CD4-positive, CD25-positive, alpha-beta regulatory T cell (primary cell): ENCODE measurements at regions not wholly inside any gene's neighbourhood (a gene's known extent, or its start where the extent isn't known, plus 50 kb on each side); places are given as distances from the start of the nearest gene placed in this dataset.

Experiments used
- ATAC-seq, 2 donors: fragments of 150-1000 bp; cut with Tn5 transposase; one replicate each; pipeline ENCODE4 v1.10.0; 2021; ENCODE audit warnings: low read depth in 2 of 2, moderate number of reproducible peaks in 2 of 2, moderate library complexity in 1 of 2
- DNase-seq, 3 donors: peaks; one replicate each; pipeline versions ENCODE4 v3.0.0 to v3.0.0-alpha.2; 2012 to 2022; ENCODE audit warnings: mixed read lengths in 1 of 3
- H3K27ac ChIP-seq: one replicate; pipeline ENCODE4 v1.7.0; 2013; ENCODE audit warnings: mild to moderate bottlenecking, low read length; ENCODE audit not compliant: insufficient read depth, poor library complexity, severe bottlenecking
- H3K27me3 ChIP-seq: one replicate; pipeline ENCODE4 v1.7.0; 2013; ENCODE audit warnings: low read length; ENCODE audit not compliant: control insufficient read depth, insufficient read depth
- H3K36me3 ChIP-seq: one replicate; pipeline ENCODE4 v1.7.0; 2013; ENCODE audit warnings: mild to moderate bottlenecking, low read length, moderate library complexity; ENCODE audit not compliant: control insufficient read depth, insufficient read depth
- H3K4me1 ChIP-seq: 2 replicates; pipeline ENCODE4 v1.7.0; 2013; ENCODE audit warnings: mild to moderate bottlenecking, low read length; ENCODE audit not compliant: insufficient read depth, control insufficient read depth, poor library complexity, severe bottlenecking
- H3K4me3 ChIP-seq: one replicate; pipeline ENCODE4 v1.7.0; 2013; ENCODE audit warnings: low read depth, mild to moderate bottlenecking, low read length, moderate library complexity
- H3K9me3 ChIP-seq, 2 experiments: 1 replicate in 1 of 2; 2 replicates in 1 of 2; pipeline ENCODE4 v1.7.0; 2013; ENCODE audit warnings: low read length in 2 of 2, mild to moderate bottlenecking in 1 of 2, moderate library complexity in 1 of 2; ENCODE audit not compliant: control insufficient read depth in 2 of 2
- H3K27ac Mint-ChIP-seq, 3 donors: one replicate each; pipeline ENCODE4 v1.8.0; 2020 to 2022; ENCODE audit warnings: mild to moderate bottlenecking in 3 of 3, mixed read lengths in 3 of 3, moderate library complexity in 2 of 3
- H3K27me3 Mint-ChIP-seq: one replicate; pipeline ENCODE4 v1.8.0; 2022; ENCODE audit warnings: mild to moderate bottlenecking, mixed read lengths
- H3K36me3 Mint-ChIP-seq: one replicate; pipeline ENCODE4 v1.8.0; 2020; ENCODE audit warnings: mixed read lengths
- H3K4me1 Mint-ChIP-seq, 4 donors: one replicate each; pipeline ENCODE4 v1.8.0; 2020 to 2022; ENCODE audit warnings: mixed read lengths in 4 of 4, mild to moderate bottlenecking in 1 of 4
- H3K4me3 Mint-ChIP-seq, 4 donors: one replicate each; pipeline ENCODE4 v1.8.0; 2020 to 2022; ENCODE audit warnings: mild to moderate bottlenecking in 4 of 4, mixed read lengths in 4 of 4, moderate library complexity in 3 of 4
- H3K9me3 Mint-ChIP-seq, 7 donors: one replicate each; pipeline ENCODE4 v1.8.0; 2020 to 2022; ENCODE audit warnings: mixed read lengths in 7 of 7, mild to moderate bottlenecking in 3 of 7, moderate library complexity in 2 of 7

DNA sequence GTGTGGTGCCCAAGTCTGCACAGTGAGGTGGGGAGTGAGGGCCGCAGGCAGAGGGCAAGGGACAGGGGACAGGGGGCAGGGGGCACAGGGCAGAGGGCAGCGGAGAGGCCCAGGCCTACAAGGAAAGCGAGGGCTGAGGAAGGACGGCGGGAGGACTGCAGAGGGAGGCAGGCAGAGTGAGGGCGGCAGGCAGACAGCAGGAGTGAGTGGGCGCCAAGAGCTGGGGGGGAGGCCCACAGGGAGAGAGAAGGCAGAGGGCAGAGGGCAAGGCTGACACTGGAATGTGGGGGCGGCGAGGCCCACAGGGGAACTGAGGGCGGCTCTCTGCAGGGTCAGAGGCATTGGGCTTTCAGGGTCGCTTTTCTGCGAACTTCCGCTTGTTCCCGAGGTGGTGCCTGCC lies 267.8 kb upstream of the NDN start:
- Mint-ChIP-seq H3K27ac (no peak overlapping the region), H3K4me1 (no peaks in the 10 kb centered on the region), H3K36me3 (no peaks in the 10 kb centered on the region), H3K27me3 (no peaks in the 10 kb centered on the region), H3K4me3 (no peak overlapping the region), H3K9me3 (peaks cover 2 to 13% (median 7%) of the 10 kb centered on the region in 7 donors)
- H3K27me3 ChIP-seq = no peaks in the 10 kb centered on the region
- H3K4me3 ChIP-seq = no peak overlapping the region
- no peak for DNase-seq
- no peak overlapping the region for H3K27ac ChIP-seq
- no peaks in the 10 kb centered on the region for H3K9me3 ChIP-seq
- H3K36me3 ChIP-seq = no peaks in the 10 kb centered on the region
- H3K4me1 ChIP-seq = no peaks in the 10 kb centered on the region
- no peak for ATAC-seq

DNA sequence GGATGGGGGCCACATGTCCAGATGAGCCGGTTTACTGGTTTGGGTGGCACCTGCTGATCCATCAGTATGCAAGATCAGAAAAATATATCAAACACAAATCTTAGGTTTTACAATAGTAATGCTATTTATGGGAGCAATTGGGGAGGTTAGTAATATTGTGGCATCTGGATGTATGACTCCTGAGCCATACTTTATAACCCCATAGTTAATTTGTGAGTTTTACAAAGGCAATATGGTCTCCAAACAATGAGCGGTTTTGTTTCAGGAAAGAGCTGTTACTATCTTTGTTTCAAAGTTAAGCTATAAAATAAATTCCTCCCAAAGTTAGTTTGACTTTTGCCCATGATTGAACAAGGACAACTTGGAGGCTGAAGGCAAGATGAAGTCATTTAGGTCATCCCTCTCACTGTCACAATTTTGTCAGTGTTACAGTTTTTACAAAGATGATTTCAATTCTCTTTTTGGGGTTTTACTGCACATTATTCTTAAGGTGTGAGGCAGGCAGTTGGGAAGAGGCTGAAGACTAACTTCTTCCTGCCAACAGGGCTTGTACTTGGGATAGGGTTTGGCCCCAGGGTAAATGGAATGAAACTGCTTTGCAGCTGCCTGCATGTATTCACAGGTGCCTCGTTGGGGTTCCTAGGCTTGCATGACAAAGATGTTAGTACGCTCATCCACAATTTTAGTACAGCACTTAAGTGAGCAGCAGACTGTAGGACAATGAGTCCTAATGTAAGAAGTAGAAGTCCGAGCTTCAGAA lies 296.6 kb upstream of the NDN start:
- Histone ChIP-seq H3K9me3 (peaks cover 0 to 2% of the 10 kb centered on the region in 2 experiments), H3K27ac (no peak overlapping the region), H3K4me1 (no peaks in the 10 kb centered on the region), H3K36me3 (no peaks in the 10 kb centered on the region), H3K4me3 (no peak overlapping the region), H3K27me3 (no peaks in the 10 kb centered on the region)
- H3K4me3 Mint-ChIP-seq = no peak overlapping the region
- H3K27ac Mint-ChIP-seq = no peak overlapping the region
- no peaks in the 10 kb centered on the region for H3K4me1 Mint-ChIP-seq
- H3K27me3 Mint-ChIP-seq = no peaks in the 10 kb centered on the region
- ATAC-seq (no peak), DNase-seq (no peak)
- peaks cover 0 to 27% (median 8%) of the 10 kb centered on the region in 7 donors for H3K9me3 Mint-ChIP-seq
- H3K36me3 Mint-ChIP-seq = no peaks in the 10 kb centered on the region

DNA sequence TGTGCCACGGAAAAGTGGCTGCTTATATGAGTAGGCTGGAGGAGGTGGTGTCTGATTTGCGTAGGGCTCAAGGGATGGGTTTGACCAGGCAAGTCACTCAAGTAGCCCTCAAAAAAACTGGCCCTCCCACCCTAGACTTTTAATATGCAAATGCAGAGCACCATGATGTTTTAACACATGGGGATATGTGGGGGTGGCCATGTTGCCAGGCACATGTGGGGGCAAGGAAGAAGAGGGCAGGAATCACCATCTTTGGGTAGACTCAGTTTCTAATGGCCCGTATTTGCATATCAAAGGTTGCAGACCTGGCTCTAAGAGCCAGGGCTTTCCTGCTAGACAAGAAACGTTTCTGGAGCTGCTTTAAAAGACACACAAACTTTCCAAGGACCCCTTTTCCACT lies 307.2 kb upstream of the NDN start:
- no peaks in the 10 kb centered on the region for H3K4me1 ChIP-seq
- no peaks in the 10 kb centered on the region for H3K27me3 ChIP-seq
- ATAC-seq (no peak), DNase-seq (no peak)
- H3K4me1 Mint-ChIP-seq = no peaks in the 10 kb centered on the region
- no peak overlapping the region for H3K27ac ChIP-seq
- H3K4me3 Mint-ChIP-seq = no peak overlapping the region
- H3K27me3 Mint-ChIP-seq = no peaks in the 10 kb centered on the region
- no peak overlapping the region for H3K27ac Mint-ChIP-seq
- H3K36me3 Mint-ChIP-seq = no peaks in the 10 kb centered on the region
- H3K4me3 ChIP-seq = no peak overlapping the region
- H3K36me3 ChIP-seq = no peaks in the 10 kb centered on the region
- H3K9me3 Mint-ChIP-seq = peaks cover 1 to 36% (median 8%) of the 10 kb centered on the region in 7 donors
- peaks cover 0 to 31% of the 10 kb centered on the region in 2 experiments for H3K9me3 ChIP-seq

DNA sequence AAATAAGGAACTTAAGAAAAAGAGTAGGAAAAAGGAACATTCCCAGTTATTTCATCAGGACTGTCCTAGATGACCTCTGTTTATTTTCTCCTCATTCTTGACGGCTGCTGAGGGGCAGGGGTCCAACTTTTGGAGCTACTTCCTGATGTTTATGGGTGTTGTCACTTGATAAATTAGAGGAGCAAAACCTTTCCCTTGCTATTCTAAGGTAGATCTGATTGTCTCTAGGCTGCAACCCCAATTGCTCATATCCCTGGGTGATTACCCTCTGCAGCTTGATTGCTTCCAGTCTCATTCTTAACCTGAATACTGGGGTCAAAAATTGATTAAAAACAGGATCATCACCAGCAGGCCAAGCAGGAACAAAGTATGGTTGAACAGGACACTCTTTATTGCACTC lies 311.0 kb upstream of the NDN start:
- H3K4me3 Mint-ChIP-seq = no peak overlapping the region

DNA sequence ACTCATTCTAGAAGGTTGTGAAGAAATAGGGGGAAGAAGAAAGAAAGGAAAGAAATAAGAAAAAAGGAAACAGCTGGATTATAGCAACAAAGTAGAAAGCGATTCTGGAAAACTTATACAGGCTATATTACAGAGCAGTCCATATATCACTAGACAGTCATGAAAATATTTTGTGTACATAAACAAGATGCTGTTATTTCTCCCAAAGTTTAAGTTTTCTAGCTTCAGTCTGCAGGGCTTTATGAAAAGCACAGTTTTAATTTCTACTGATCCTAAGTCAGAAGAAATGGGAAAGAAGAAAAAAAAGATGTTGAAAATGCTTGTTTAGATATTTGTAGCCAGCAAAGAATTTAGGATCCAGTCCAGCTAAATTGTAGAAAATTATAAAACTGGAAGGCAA lies 321.4 kb upstream of the NDN start:
- Mint-ChIP-seq H3K36me3 (no peaks in the 10 kb centered on the region), H3K4me1 (no peaks in the 10 kb centered on the region), H3K27me3 (no peaks in the 10 kb centered on the region), H3K4me3 (no peak overlapping the region), H3K9me3 (peaks cover 0 to 21% (median 14%) of the 10 kb centered on the region in 7 donors), H3K27ac (no peak overlapping the region)
- Histone ChIP-seq H3K9me3 (peaks cover 0 to 3% of the 10 kb centered on the region in 2 experiments), H3K4me1 (no peaks in the 10 kb centered on the region), H3K36me3 (no peaks in the 10 kb centered on the region), H3K27ac (no peak overlapping the region), H3K27me3 (no peaks in the 10 kb centered on the region), H3K4me3 (no peak overlapping the region)
- DNase-seq (no peak), ATAC-seq (no peak)

More for the DNA sequence above, 311.0 kb upstream of the NDN start:
- Histone ChIP-seq H3K4me1 (no peaks in the 10 kb centered on the region), H3K9me3 (peaks cover 0 to 23% of the 10 kb centered on the region in 2 experiments), H3K27ac (no peak overlapping the region), H3K36me3 (no peaks in the 10 kb centered on the region), H3K27me3 (no peaks in the 10 kb centered on the region), H3K4me3 (no peak overlapping the region)
- no peaks in the 10 kb centered on the region for H3K27me3 Mint-ChIP-seq
- DNase-seq (no peak), ATAC-seq (no peak)
- H3K36me3 Mint-ChIP-seq = no peaks in the 10 kb centered on the region
- no peaks in the 10 kb centered on the region for H3K4me1 Mint-ChIP-seq
- peaks cover 1 to 47% (median 12%) of the 10 kb centered on the region in 7 donors for H3K9me3 Mint-ChIP-seq
- no peak overlapping the region for H3K27ac Mint-ChIP-seq

DNA sequence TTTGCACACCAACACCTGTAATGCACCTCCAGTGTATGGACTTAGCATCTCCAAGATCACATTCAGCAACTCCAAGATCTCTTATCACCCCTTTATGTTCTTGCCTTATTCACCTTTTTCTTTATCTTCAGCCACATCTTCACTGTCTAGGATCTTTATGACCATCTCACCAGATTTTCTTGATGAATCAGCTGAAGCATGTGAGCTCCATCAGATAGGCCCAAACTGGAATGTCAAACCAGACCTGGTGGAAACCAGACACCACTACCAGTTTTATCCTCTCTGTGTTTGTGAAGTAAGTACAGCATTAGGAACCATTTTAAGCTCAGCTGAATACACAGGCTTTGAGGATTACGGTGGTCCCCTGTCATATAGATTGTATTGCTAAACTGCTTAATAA lies 330.4 kb upstream of the NDN start:
- Mint-ChIP-seq H3K9me3 (peaks cover 4 to 14% (median 6%) of the 10 kb centered on the region in 7 donors), H3K36me3 (no peaks in the 10 kb centered on the region), H3K4me1 (no peaks in the 10 kb centered on the region), H3K27ac (no peak overlapping the region), H3K27me3 (no peaks in the 10 kb centered on the region), H3K4me3 (no peak overlapping the region)
- no peak overlapping the region for H3K4me3 ChIP-seq
- no peak overlapping the region for H3K27ac ChIP-seq
- ATAC-seq (no peak), DNase-seq (no peak)
- no peaks in the 10 kb centered on the region for H3K27me3 ChIP-seq
- H3K9me3 ChIP-seq = peaks cover 0 to 12% of the 10 kb centered on the region in 2 experiments
- no peaks in the 10 kb centered on the region for H3K36me3 ChIP-seq
- H3K4me1 ChIP-seq = no peaks in the 10 kb centered on the region

DNA sequence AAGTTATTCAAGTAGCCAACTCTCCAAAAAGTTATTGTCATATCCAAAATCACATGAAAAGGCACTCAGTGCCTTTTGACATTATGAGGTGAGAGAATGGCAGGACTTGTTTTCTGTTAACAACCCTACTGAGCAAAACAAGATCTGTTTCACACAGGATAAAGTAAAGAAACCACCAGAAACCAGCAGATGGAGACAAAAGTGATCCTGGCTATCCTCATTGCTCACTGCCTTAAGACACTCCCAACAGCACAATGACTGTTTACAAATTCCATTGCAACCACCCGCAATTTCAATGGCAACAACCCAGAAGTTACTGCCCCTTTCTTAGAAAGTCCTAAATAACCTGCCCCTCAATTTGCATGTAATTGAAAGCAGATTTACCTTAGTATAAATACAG lies 352.6 kb upstream of the NDN start:
- DNase-seq = no peak
- no peaks in the 10 kb centered on the region for H3K36me3 ChIP-seq
- H3K27me3 Mint-ChIP-seq = no peaks in the 10 kb centered on the region
- no peak overlapping the region for H3K27ac Mint-ChIP-seq
- H3K4me1 Mint-ChIP-seq = no peaks in the 10 kb centered on the region
- H3K9me3 ChIP-seq = peaks cover 4 to 27% of the 10 kb centered on the region in 2 experiments
- H3K4me3 Mint-ChIP-seq = no peak overlapping the region
- H3K4me3 ChIP-seq = no peak overlapping the region
- peaks cover 0 to 30% (median 11%) of the 10 kb centered on the region in 7 donors for H3K9me3 Mint-ChIP-seq
- H3K4me1 ChIP-seq = no peaks in the 10 kb centered on the region
- H3K36me3 Mint-ChIP-seq = no peaks in the 10 kb centered on the region
- no peaks in the 10 kb centered on the region for H3K27me3 ChIP-seq
- no peak overlapping the region for H3K27ac ChIP-seq
- no peak for ATAC-seq
